Small intestine (tissue), 7 donors: ENCODE measurements at regions not wholly inside any gene's neighbourhood (a gene's known extent, or its start where the extent isn't known, plus 50 kb on each side); places are given as distances from the start of the nearest gene placed in this dataset.
"Not testable (repeated sequence)": the region's sequence is repeated elsewhere in the genome, so short reads cannot be mapped to it uniquely, and the experiment has no call there.

ENCODE experiments used
- DNase-seq, 2 donors: peaks; one replicate each; pipeline versions ENCODE4 v3.0.0 to v3.0.0-alpha.2; 2013
- FAIRE-seq: peaks from 2 replicates; lab custom pipeline; 2012; peaks lifted over from hg19 to GRCh38; lab: Jason Lieb, UNC
- H3K27ac ChIP-seq, 3 donors: one replicate each; pipeline ENCODE4 v1.5.1; 2013; ENCODE audit warnings: low read length in 2 of 3, mild to moderate bottlenecking in 2 of 3, control low read depth in 1 of 3, inconsistent platforms in 1 of 3, low read depth in 1 of 3, moderate library complexity in 1 of 3
- H3K27me3 ChIP-seq, 3 donors: one replicate each; pipeline ENCODE4 v1.6.1; 2013; ENCODE audit warnings: low read length in 3 of 3, inconsistent platforms in 1 of 3; ENCODE audit not compliant: control insufficient read depth in 3 of 3, insufficient read depth in 3 of 3
- H3K36me3 ChIP-seq, 3 donors: one replicate each; pipeline ENCODE4 v1.6.1; 2013; ENCODE audit warnings: low read length in 3 of 3, inconsistent platforms in 1 of 3, low read depth in 1 of 3, mild to moderate bottlenecking in 1 of 3, moderate library complexity in 1 of 3; ENCODE audit not compliant: control insufficient read depth in 3 of 3, insufficient read depth in 2 of 3
- H3K4me1 ChIP-seq, 3 donors: one replicate each; pipeline ENCODE4 v1.6.1; 2013; ENCODE audit warnings: low read length in 2 of 3, inconsistent platforms in 1 of 3, low read depth in 1 of 3, mild to moderate bottlenecking in 1 of 3, moderate library complexity in 1 of 3; ENCODE audit not compliant: control insufficient read depth in 3 of 3, insufficient read depth in 2 of 3
- H3K4me3 ChIP-seq, 3 donors: one replicate each; pipeline ENCODE4 v1.5.1; 2013; ENCODE audit warnings: low read length in 3 of 3, control low read depth in 1 of 3, inconsistent platforms in 1 of 3, low read depth in 1 of 3, mild to moderate bottlenecking in 1 of 3, moderate library complexity in 1 of 3
- H3K9me3 ChIP-seq, 2 donors: one replicate each; pipeline ENCODE4 v1.6.1; 2013; ENCODE audit warnings: low read depth in 1 of 2, low read length in 1 of 2; ENCODE audit not compliant: control insufficient read depth in 2 of 2, insufficient read depth in 1 of 2
- WGBS, 3 donors: extraction: QIAGEN DNeasy Blood & Tissue Kit; methylation state at CpG; one replicate each; pipeline ENCODE4 v1.1.7; 2013; 5-methylcytosine and 5-hydroxymethylcytosine counted together
- donor health status: healthy with polysubstance abuse.
- donor health status: control.
- donor health status: control.
- donor health status: Bipolar disorder and iron deficiency.
- donor health status: healthy.

DNA sequence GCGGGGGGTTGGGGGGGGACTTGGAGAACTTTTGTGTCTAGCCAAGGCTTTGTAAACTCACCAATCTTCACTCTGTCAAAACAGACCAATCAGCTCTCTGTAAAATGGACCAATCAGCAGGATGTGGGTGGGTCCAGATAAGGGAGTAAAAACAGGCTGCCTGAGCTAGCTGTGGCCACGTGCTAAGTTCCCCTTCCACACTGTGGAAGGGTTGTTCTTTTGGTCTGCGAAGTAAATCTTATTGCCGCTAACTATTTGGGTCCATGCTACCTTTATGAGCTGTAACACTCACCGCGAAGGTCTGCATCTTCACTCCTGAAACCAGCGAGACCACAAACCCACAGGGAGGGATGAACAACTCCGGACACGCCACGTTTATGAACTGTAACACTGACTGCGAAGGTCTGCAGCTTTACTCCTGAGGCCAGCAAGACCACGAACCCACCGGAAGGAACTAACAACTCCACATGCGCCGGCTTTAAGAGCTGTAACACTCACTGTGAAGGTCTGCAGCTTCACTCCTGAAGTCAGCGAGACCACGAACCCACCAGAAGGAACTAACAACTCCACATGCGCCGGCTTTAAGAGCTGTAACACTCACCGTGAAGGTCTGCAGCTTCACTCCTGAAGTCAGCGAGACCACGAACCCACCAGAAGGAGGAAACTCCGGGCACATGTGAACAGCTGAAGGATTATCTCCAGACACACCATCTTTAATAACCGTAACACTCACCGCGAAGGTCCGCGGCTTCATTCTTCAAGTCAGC lies 186.6 kb downstream of the ID4 start:
- not testable (repeated sequence) for H3K36me3 ChIP-seq, H3K4me1 ChIP-seq, H3K27me3 ChIP-seq, H3K27ac ChIP-seq, H3K4me3 ChIP-seq, H3K9me3 ChIP-seq, FAIRE-seq, DNase-seq
- 66 to 83% (median 71%) methylated on average over 28 of the region's 28 CpGs for WGBS, 3 donors

DNA sequence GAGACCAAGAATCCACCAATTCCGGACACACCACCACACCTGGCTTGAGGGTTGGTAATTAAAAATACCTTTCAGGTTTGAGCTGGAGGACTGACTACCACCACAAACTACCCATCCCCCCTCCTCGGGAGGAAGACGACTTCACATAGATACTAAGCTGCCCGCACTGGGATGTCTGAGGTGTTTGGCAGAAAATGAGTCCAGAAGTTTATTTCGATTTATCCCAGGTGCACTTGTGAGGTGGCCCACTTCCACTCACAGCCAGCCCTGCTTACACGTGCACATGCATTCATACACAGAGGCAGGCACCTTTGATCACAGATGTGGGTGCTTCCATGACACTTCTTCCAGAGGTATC lies 187.1 kb downstream of the ID4 start:
- Histone ChIP-seq H3K36me3 (no peaks in the 10 kb centered on the region), H3K27me3 (no peaks in the 10 kb centered on the region), H3K27ac (no peak overlapping the region), H3K9me3 (no peaks in the 10 kb centered on the region), H3K4me1 (no peaks in the 10 kb centered on the region), H3K4me3 (no peak overlapping the region)
- WGBS, 3 donors = 65 to 87% (median 74%) methylated on average over 6 of the region's 6 CpGs
- no peak for DNase-seq
- FAIRE-seq = no peak

DNA sequence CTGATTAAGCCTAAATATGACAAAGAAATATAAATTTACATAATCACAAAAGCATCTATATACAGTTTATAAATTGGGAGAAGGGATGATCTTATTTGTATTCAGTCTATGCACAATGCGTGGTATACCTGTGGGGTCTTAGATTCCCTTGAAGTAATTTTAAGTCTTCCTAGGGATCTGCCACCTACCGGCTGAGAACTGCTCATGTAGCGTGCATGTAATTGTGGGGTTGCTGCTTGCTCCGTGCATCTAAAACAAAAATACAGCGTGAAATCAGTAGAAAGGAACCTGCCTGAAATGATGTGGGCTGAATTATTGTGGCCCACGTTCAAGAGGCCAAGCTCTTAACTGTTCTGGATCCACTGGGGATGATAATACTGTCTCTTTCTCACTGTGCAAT lies 187.3 kb downstream of the MBOAT1 start:
- 79 to 87% (median 85%) methylated on average over 6 of the region's 6 CpGs for WGBS, 3 donors
- no peak overlapping the region for H3K4me3 ChIP-seq
- no peak for FAIRE-seq
- H3K9me3 ChIP-seq = no peaks in the 10 kb centered on the region
- no peaks in the 10 kb centered on the region for H3K27me3 ChIP-seq
- no peaks in the 10 kb centered on the region for H3K4me1 ChIP-seq
- no peak overlapping the region for H3K27ac ChIP-seq
- H3K36me3 ChIP-seq = no peaks in the 10 kb centered on the region
- DNase-seq = no peak

DNA sequence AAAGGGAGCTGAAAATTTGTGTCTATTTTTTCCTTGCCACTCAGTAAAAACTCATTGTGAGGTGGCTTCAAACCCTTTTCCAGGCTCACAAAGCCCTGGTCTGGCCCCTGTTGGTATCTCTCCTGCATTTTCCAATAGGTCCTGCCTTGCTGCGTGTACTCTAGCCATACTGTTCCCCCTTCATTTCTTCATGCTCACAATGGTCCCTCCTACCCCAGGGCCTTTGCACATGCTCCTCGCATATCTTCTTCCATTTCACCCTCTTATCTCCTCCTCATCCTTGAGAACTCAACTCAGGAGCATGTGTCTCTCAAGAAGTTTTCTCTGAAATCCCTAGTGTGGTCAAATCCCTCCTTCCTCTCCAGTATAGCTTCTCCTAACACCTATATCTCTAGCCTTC lies 186.6 kb downstream of the MBOAT1 start:
- Histone ChIP-seq H3K36me3 (no peaks in the 10 kb centered on the region), H3K9me3 (no peaks in the 10 kb centered on the region), H3K27ac (no peak overlapping the region), H3K4me3 (no peak overlapping the region), H3K27me3 (peaks cover 0 to 6% (median 0%) of the 10 kb centered on the region in 3 donors), H3K4me1 (no peaks in the 10 kb centered on the region)
- 86 to 100% (median 95%) methylated on average over 2 of the region's 2 CpGs for WGBS, 3 donors
- FAIRE-seq (no peak), DNase-seq (no peak)

DNA sequence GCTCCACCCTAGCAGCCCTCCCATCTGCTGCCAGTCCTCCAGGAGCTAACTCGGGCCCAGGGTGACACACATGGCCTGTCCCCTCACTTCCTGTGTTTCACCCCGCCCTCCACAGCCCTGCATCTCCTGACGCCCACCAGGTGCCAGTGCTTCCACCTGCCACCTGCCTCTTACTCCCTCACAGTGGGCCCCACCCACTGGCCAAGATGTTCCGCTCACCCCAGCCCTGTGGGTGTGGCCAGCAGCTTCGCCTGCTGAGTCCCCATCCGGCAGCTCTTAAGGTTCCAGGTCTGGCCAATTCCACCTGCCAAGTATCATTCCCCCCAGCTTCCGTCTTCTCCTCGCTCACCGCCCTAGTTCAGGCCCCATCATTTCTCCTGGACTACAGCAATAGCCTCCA lies 184.1 kb downstream of the MBOAT1 start:
- H3K9me3 ChIP-seq = peaks cover 0 to 2% of the 10 kb centered on the region in 2 donors
- no peak for FAIRE-seq
- no peaks in the 10 kb centered on the region for H3K36me3 ChIP-seq
- H3K27ac ChIP-seq = no peak overlapping the region
- H3K4me3 ChIP-seq = no peak overlapping the region
- H3K4me1 ChIP-seq = no peaks in the 10 kb centered on the region
- 42 to 68% (median 63%) methylated on average over 9 of the region's 9 CpGs for WGBS, 3 donors
- DNase-seq = peak; percentile 19 to 22
- peaks cover 0 to 21% (median 4%) of the 10 kb centered on the region in 3 donors for H3K27me3 ChIP-seq

DNA sequence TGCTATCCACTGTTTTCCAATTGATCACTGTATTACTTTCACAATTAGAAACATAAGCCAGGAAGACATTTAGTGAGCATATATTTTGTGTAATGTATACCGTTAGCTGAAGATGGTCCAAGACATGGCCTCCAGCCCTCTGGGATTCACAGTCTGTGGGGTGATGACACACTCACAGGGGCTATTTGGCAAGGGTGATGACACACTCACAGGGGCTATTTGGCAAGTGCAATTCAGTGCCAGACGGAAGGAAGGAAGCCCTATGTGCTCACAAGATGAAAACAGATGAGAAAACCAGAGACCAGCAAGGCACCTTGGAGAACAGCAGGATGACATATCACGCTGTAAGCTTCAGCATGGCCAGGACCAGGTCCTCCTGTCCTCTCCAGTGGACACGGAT lies 183.7 kb downstream of the MBOAT1 start:
- H3K36me3 ChIP-seq = no peaks in the 10 kb centered on the region
- no peak for DNase-seq
- no peaks in the 10 kb centered on the region for H3K4me1 ChIP-seq
- H3K9me3 ChIP-seq = peaks cover 0 to 4% of the 10 kb centered on the region in 2 donors
- 85 to 87% (median 85%) methylated on average over 4 of the region's 4 CpGs for WGBS, 3 donors
- no peak overlapping the region for H3K4me3 ChIP-seq
- peaks cover 0 to 25% (median 4%) of the 10 kb centered on the region in 3 donors for H3K27me3 ChIP-seq
- no peak for FAIRE-seq
- no peak overlapping the region for H3K27ac ChIP-seq

DNA sequence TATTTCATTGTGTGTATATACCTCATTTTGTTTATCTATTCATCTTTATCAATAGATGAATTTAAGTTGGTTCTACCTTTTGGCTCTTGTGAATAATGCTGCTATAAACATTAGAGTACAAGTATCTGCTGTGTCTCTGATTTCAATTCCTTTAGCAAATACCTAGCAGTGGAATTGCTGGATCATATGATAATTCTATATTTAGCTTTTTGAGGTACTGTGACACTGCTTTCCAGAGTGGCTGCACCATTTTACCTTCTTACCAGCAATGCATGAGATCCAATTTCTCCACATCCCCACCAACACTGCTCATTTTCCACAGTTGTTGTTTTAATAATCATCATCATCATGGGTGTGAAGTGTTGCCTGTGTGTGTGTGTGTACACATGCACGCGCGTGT lies 182.3 kb downstream of the MBOAT1 start:
- no peak overlapping the region for H3K4me3 ChIP-seq
- peaks cover 0 to 4% of the 10 kb centered on the region in 2 donors for H3K9me3 ChIP-seq
- DNase-seq (no peak), FAIRE-seq (no peak)
- H3K36me3 ChIP-seq = no peaks in the 10 kb centered on the region
- H3K27me3 ChIP-seq = peaks cover 0 to 31% (median 6%) of the 10 kb centered on the region in 3 donors
- no peaks in the 10 kb centered on the region for H3K4me1 ChIP-seq
- WGBS, 3 donors = 96 to 98% (median 97%) methylated on average over 3 of the region's 3 CpGs
- no peak overlapping the region for H3K27ac ChIP-seq

DNA sequence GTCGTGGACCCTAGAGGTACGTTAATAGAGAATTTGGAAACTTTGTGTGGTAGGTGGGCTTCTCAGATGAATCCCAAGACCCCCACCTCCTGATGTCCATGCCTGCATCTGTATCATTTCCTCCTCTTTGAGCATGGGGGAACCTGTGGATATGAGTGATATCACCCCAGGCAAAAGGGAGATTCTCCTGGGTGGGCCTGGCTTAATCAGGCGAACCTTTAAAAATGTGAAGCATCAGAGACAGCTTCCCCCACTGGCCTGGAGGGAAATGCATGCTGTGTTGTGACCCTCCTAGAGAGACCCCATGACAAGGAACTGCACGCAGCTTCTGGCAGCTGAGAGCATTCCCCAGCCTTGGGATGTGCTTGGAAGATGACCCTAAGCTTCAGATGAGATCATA lies 180.9 kb downstream of the MBOAT1 start:
- Histone ChIP-seq H3K4me3 (no peak overlapping the region), H3K9me3 (peaks cover 0 to 4% of the 10 kb centered on the region in 2 donors), H3K36me3 (no peaks in the 10 kb centered on the region), H3K4me1 (no peaks in the 10 kb centered on the region), H3K27ac (no peak overlapping the region), H3K27me3 (peaks cover 0 to 31% (median 6%) of the 10 kb centered on the region in 3 donors)
- FAIRE-seq (no peak), DNase-seq (no peak)
- WGBS, 3 donors = 92 to 98% (median 94%) methylated on average over 4 of the region's 4 CpGs
